ENCODE measurements at regions not wholly inside any gene's neighbourhood (a gene's known extent, or its start where the extent isn't known, plus 50 kb on each side); places are given as distances from the start of the nearest gene placed in this dataset.
"Not testable (repeated sequence)": the region's sequence is repeated elsewhere in the genome, so short reads cannot be mapped to it uniquely, and the experiment has no call there.

DNA sequence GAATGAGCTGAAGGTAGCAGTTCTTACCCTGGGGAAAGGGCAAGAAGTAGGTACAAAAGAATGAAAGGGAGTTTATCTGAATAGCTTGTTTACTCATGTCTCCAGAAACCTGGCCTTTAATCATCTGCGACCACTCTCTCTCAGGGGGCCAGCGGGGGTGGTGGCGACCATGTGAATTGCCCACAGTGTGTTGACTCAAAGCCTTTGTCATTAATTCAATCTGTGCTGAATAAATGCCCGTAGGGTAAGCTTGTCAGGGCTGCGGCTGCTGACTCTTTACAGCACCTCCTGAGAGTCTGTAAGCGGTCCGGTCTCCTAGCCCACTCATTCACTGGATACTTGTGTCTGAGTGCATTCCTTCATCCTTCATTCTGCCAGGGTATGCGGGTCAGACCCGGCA, 874.4 kb downstream of the SLC6A15 start:
- DNase-seq, result no peak

DNA sequence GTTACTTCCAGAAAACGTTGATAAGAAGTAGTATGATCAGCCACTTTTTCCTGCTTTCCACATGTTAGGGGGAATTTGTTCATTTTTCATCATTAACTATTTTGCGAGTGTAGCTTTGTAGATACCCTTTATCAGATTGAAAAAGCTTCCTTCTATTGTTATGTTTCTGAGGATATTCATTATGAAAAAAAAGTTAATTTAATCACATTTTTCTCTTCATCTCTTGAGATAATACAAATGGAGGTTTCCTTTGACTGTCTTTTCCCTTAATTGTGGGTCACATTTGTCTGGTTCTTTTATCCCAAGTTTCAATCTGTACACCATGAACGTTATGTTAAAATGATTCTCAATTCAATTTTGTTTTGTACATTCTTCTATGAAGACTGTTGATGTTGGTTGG, 875.7 kb downstream of the SLC6A15 start:
- DNase-seq, result no peak

DNA sequence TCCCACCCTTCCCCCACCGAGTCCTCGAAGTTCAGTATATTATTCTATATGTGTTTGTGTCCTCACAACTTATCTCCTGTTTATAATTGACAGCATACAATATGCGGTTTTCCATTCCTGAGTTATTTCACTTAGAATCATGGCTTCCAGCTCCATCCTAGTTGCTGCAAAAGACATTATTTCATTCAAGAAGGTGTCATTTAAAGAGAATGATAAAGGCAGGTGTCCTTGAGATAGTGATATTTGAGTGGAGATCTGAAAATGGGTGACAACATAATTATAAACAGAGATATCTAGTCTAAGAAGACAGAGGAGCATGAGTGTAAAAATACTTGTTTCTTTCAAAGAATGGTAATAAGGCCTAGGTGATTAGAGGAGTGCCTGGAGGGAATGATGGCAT, 876.8 kb downstream of the SLC6A15 start:
- DNase-seq, result no peak

DNA sequence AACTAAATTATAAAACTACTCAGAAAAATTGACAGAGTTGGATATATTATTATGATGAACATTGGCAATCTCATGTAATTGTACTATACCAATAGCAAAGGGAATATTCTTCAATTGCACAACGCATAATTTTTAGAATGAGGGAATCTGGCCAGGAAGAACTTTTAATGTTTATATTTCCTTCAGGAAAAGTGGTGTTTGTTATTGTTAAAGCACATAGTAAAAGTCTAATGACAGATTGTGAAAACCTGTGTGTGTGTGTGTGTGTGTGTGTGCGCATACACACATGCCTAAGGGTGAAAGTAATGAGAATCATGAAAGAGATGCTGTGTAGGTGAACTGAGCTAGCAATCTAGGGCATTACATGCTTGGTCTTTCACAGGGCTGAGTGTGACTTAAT, 877.7 kb downstream of the SLC6A15 start:
- DNase-seq, result no peak

DNA sequence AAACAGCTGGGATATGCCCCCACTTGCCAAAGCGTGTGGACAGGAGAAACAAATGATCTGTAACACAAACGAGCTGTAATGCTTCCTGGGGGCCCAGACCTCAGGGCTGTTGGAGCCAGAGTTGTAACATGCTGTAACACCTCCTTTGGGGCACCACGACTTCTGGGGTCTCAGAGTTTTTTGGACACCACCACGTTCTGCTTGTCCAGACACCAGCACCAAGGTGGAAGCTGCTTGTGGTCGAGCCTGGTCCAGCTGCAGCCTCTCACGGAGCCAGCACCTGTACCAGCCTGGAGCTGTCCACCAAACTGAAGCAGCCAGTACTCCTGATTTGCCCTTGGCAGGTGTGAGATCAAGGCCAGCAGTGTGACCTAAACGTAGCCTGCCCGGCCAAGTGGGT, 879.4 kb downstream of the SLC6A15 start:
- no peak for DNase-seq

DNA sequence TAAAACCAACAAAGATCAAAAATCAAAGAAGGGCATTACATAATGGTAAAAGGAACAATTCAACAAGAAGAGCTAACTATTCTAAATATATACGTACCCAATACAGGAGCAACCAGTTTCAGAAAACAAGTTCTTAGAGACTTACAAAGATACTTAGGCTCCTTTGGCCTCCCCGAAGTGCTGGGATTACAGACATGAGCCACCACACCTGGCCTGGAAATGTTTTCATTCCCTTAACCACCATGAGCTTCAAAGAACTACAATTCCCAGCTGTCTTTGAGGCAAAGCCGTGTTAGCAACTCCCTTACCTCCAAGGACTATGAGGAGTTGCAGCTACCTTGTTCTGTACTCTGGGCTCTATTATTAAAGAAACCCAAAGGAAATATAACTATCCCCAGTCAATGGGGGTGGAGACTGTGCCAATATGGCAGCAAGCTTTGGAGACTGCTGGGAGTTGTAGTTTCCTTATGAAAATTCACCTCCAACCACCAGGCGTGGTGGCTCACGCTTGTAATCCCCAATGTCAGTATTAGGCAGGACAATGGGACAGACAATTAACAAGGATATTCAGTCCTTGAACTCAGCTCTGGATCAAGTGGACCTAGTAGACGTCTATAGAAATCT, 893.9 kb downstream of the SLC6A15 start:
- not testable (repeated sequence) for DNase-seq

DNA sequence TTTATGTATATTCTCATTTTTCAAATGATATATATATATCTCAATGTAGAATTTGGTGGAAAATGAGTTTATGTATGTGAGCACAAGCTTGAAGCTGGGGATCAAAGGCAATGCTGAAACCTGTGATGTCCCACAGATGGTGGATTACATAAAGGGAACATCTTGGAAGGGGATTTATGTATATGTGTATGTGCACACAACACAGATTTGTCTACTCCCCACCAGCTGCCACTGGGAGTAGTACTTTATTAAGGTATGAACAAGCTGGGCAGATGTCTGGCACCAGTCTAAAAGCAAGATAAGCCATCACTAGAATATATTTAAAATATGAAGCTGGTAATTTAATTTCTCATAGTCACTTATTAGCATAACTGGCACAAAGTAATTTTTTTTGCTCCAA, 895.6 kb downstream of the SLC6A15 start:
- DNase-seq, result no peak

DNA sequence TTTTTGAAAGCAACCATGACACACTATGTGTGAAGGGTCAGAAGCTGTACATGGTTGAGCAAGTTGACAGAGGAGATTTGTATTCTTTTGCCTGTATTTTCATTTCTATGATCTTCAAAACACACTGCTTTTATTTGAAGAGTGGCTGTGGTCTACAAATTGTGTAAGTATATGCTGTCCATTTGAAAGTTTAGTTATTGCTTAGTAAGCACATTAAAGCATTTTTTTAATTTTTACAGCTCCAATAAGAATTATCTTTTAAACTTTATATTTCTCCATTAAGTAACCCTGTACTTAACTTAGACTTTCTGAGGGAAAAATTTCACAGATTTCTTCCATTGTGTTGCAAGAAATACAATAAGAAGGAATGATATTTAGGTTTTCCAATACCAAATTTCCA, 915.2 kb downstream of the SLC6A15 start:
- DNase-seq, result no peak

DNA sequence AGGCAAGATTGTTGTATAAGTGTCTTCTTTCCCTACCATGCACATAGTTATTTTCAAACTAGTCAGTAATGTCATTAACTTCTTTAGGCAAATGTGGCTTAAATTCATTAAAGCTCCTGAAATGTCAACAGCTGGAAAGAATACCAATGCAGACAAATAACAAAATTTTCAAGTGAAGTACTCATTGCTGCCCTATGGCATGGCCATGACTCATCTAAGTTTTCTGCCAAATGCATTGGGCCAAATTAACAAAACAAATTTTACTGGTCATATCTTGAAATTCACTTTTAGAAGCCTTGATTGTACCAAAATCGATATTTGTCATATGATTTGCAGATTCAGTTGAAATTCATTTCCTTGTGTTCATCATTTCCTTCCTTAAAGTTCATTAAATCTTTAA, 915.9 kb downstream of the SLC6A15 start:
- DNase-seq, result no peak

DNA sequence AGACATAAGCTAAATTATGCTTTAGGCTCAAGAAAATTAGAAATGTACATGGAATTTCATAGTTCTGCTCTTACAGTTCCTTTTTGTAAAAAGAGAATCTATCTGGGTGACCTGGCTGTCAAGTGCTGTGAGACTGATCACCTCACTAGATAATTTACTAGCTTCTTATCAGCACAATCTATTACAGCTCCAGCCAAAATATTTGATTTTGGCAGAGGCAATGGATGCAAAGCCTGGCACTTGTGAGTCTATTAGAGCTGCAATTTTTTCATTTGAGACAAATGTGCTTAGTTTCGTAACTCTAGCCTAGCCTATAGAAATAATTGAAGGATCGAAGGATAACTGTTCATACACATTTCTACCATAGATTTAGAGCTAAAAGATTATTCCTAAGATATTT, 927.5 kb downstream of the SLC6A15 start:
- no peak for DNase-seq

DNA sequence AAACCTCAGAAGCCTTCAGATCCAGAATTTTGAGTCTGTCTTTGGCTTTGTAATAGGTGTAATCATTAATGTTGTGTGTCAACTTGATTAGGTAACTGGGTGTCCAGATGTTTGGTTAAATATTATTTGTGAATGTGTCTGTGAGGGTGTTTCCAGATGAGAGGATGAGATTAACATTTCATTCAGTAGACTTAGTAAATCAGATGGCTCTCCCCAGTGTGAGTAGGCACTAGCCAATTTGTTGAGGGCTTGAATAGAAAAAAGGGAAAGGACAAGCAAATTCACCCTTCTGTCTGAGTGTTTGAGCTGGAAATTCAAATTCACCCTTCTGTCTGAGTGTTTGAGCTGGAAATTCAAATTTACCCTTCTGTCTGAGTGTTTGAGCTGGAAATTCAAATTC, 932.2 kb downstream of the SLC6A15 start:
- DNase-seq, result no peak

DNA sequence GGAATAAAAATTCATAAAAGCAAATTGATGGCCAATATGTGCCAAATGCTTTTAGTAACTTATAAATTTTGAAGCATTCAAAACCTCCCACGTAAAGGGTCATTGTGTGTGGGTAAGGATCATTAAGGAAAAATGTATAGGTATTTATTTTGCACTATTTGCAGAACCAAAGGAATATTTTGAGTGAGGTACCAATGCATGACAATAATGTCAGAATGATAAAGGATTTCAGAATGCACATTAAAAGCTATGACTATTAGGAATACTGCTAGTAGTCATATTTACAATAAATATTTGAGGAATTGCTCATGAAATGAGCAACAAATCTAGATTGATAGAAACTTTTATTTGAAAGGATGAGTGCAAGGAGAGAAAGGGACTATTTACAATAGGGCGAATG, 932.8 kb downstream of the SLC6A15 start:
- no peak for DNase-seq

DNA sequence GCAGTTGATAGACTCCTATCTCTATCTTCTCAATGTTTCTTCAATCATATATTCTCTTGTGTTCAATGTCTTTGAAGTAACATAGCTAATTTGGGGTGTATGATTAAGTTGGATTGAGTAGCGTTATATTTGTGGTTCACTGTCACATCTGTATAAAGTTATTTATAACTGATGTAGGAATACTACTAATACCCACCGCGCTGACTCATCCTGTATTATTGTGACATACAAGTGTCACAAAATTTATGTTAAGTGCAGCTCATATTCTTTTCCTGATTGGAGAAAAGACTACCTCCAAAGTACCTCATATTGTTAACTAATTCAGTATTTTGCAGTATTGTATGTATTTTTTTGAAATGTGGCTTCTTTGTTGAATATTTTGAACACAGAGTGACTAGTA, 940.8 kb downstream of the SLC6A15 start:
- DNase-seq, result no peak

DNA sequence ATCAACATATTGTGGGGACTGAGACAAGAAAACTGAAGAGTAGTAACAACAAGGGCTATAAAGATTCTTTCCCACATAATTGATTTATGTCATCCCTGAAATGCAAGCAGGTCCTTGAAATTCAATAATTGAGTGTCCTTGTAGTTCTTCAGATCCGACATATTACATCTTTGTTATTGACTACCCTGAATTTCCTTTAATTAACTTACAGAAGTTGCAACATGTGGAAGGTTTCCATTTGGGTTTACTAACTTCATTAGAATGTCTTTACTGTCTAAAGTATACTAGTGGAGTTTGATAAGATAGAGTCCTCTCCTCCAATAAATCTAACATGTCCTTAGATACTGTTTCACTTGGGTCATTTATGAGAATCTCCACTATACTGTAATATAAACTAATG, 951.8 kb downstream of the SLC6A15 start:
- DNase-seq, result no peak

DNA sequence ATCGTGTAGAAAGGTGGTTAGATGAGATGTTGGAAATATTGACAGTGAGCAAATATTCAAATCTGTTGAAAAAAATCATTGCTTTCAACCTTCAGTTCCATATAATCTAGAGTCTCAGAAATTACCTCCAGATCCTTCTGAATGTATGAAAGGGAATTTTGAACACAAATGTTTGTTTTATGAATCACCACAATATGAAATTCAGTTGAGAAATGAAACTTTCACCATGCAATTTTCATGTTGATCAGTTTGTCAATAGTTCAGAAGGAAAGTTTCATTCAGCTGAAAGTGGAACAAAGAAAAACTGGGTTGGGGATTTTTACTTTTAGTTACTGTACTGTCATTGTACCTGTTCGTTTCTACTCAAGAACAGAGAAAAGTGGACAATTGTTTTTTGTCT, 953.6 kb downstream of the SLC6A15 start:
- DNase-seq, result no peak

DNA sequence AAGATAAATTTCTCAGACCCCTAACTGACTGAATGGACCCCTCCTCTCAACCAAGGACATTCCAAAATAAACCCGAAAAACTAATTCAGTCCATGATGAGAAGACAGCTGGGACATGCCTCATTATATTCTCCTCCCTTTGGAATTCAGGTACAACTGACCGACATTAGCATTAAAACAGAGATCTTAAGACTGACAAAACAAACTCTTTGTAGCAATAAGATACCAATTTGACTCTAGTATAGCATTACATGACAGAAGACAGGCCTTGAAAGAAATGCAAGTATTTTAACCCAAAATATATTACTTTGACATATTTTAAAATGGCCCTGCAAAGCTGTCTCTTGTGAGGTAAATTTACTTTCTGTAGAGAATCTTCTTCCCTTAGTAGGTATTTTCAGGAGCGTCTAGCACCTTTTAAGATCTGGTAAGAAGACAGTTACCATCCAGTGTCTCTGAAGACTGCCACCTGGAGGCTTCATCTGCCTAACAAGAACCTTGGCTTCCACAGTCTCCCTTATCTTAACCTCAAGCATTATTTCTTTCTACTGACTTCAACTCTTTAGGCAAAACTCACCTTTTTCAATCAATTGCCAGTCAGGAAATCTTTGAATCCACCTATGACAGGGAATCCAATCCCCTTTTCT, 957.5 kb downstream of the SLC6A15 start:
- no peak for DNase-seq

DNA sequence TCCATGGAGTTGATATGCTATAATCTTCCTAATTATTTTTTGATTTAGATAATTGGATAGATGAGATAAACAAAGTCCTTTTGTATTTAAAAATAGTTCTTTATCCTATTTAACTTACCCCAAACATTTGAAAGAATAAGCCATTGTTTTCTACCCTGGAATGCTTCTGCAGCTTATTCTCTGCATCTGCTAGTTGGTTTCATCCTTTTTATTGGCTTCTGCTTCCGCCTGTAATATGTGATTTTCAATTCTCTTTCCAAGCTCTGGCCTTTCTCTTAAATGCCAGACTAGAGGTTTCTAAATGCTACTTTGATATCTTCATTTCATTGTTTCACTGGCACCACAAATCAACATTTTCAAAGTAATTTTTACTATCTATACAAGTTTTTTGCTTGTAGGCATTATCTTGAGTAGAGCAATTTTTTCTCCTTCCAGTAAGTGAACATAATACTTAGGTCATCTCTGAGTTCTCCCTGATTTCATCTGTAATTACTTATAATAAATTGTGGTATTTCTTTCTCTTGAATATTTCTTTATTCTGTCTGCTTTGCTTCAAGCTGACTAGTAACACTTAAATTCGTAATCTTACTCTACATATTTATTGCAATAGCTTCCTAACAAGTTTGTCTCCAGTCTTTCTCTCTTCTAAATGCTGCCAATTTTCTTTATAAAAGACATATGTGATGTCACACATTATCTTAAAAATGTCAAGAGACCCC, 958.4 kb downstream of the SLC6A15 start:
- DNase-seq, result no peak

DNA sequence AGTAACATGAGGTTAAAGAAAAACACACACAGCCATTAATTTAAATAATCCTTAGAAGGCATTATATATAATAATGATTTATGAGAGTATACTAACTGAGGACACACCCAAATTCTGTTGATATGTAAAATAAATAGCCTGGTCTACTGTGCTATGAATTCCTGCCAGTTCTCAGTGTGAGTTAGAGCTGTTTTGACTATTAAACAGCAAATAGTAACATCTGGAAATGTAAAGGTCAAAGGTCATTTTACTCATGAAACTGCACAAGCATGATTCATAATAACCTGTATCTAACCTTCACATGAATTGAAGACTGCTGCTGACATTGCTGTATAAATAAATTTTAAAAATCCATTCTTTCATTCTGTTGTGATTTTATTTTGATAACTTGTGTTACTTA, 966.7 kb downstream of the SLC6A15 start:
- no peak for DNase-seq

DNA sequence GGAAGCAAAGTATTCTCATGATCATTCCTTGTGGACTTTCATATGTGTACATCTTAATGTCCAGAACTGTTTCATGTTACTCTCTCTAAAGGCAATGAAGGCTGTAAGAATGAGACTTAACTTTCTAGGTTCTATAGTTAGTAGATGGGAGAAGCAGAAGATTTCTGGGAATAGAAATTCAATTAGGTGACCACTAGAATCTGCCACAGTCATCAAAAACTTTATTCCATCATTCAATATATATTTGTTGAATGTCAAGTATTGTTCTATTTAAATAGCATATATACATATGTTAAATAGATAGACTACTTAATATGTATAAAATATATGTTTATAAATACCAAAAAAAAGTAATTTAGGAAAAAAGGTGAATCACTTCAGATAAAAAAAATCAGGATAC, 972.9 kb downstream of the SLC6A15 start:
- no peak for DNase-seq

DNA sequence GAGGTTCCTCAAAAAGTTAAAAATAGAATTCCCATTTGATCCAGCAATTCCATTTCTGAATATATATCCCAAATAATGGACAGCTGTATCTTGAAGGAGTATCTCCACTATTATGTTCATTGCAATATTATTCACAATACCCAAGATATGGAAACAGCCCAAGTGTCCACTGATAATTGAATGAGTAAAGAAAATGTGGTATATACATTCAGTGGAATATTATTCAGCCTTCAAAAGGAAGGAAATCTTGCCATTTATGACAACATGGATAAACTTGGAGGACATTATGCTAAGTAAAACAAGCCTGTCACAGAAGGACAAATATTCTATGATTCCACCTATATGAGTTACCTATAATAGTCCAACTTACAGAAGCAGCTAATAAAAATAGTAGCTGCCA, 979.0 kb downstream of the SLC6A15 start:
- DNase-seq, result no peak

DNA sequence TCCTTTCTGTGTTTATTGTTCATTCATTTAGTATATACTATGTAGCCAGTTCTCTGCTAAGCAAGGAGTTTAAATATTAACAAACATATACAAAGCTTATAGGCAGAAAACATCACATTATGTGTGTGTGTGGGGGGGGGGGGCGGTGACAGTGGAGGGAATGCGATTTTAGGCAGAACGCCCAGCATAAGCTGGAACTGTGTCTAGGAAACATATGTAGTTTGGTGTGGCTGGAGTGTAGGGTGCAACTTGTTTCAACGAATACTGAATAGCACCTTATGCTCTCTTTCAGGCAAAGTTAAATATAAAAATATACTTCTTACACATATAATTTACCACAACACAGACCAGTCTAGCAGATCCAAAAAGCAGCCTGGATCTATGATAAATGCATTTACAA, 980.6 kb downstream of the SLC6A15 start:
- no peak for DNase-seq

DNA sequence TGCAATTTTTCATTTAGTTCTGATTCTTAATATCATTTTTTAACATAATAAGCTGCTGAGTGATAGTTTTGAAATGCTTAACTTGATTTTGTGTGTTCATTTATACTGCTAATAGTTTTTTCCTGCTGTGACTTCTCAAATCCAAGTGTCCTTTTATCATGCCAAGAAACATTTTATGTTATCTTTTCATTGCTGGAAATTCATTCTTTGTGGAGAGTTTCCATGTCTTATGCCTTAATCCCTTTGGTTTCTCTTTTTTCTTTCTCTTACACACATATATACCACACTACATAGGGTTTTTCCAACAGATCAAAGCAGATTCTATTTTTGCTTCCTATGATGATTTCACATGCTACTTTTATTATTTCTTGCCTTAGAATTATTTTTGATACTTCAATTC, 981.1 kb downstream of the SLC6A15 start:
- DNase-seq, result no peak

DNA sequence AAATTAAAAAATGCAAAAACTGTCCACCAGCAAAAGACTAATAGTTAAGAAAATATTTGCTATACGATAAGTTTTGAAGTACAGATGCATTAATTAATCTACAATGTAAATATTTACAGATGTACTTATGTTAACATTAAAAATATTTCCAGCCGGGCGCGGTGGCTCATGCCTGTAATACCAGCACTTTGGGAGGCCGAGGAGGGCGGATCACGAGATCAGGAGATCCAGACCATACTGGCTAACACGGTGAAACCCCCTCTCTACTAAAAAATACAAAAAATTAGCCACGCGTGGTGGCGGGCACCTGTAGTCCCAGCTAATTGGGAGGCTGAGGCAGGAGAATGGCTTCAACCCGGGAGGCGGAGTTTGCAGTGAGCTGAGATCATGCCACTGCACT, 982.8 kb downstream of the SLC6A15 start:
- not testable (repeated sequence) for DNase-seq

All from skin of body (tissue), 1 donor.